WERI-Rb-1 (cell line): ENCODE measurements at regions not wholly inside any gene's neighbourhood (a gene's known extent, or its start where the extent isn't known, plus 50 kb on each side); places are given as distances from the start of the nearest gene placed in this dataset.

Experiments
- DNase-seq: peaks from one replicate; pipeline ENCODE4 v3.0.0-alpha.2; 2020
- H3K27ac ChIP-seq: fragments of 250-450 bp; sonication (Bioruptor Pico); 2 replicates; pipeline ENCODE4 v1.5.1; 2020; ENCODE audit warnings: mild to moderate bottlenecking, moderate library complexity
- H3K27me3 ChIP-seq: fragments of 250-450 bp; sonication (Bioruptor Pico); 2 replicates; pipeline ENCODE4 v1.5.1; 2021; ENCODE audit warnings: mild to moderate bottlenecking, low read depth, moderate library complexity; ENCODE audit not compliant: insufficient read depth, severe bottlenecking
- H3K36me3 ChIP-seq: fragments of 250-450 bp; sonication (Bioruptor Pico); 2 replicates; pipeline ENCODE4 v1.5.1; 2020; ENCODE audit warnings: mild to moderate bottlenecking, moderate library complexity
- H3K4me3 ChIP-seq: 2 replicates; pipeline ENCODE4 v1.5.1; 2011; ENCODE audit warnings: low read depth, mild to moderate bottlenecking, control low read depth, low read length
- H3K9me3 ChIP-seq: fragments of 250-450 bp; sonication (Bioruptor Pico); 2 replicates; pipeline ENCODE4 v1.5.1; 2021; ENCODE audit warnings: mild to moderate bottlenecking, moderate library complexity; ENCODE audit not compliant: severe bottlenecking
- TF ChIP-seq, protein P1 (sequence below): IDR thresholded peaks from 2 replicates; pipeline ENCODE4 v1.5.1; 2011; ENCODE audit warnings: low read depth, mild to moderate bottlenecking, control low read depth, inconsistent platforms, low read length

DNA sequence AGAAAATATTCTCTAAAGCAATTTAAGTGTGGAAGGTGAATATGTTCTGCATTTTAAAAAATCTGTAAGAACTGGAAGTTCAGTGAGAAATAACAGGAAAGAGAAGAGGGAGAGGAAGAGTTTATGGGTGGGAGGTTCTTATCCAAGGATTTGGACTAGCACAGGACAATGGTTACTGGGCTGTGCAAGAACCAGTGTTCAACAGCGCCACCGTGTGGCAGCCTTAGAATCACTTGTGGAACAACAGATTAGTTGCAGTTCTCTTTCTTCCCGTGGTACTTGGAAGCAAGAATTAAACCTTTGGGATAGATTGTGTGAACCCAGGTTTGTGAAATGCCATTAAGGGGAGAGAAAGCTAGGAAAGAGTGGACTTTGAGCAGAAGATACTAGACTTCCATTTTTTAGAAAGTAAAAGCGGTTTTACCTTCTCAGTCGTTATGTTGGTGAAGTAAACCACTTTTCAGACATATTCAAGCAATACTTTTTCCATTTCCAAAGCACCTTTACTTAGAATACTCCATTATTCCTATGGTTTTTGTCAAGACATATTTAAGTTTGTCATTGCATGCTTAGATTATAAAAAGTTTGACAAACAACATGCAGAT lies 436.7 kb downstream of the RNF144B start:
- no peak overlapping the region for H3K27ac ChIP-seq
- DNase-seq, result peak; percentile 89
- H3K4me3 ChIP-seq, result no peak overlapping the region
- peaks cover 14% of the 10 kb centered on the region for H3K9me3 ChIP-seq
- TF ChIP-seq, protein P1, sequence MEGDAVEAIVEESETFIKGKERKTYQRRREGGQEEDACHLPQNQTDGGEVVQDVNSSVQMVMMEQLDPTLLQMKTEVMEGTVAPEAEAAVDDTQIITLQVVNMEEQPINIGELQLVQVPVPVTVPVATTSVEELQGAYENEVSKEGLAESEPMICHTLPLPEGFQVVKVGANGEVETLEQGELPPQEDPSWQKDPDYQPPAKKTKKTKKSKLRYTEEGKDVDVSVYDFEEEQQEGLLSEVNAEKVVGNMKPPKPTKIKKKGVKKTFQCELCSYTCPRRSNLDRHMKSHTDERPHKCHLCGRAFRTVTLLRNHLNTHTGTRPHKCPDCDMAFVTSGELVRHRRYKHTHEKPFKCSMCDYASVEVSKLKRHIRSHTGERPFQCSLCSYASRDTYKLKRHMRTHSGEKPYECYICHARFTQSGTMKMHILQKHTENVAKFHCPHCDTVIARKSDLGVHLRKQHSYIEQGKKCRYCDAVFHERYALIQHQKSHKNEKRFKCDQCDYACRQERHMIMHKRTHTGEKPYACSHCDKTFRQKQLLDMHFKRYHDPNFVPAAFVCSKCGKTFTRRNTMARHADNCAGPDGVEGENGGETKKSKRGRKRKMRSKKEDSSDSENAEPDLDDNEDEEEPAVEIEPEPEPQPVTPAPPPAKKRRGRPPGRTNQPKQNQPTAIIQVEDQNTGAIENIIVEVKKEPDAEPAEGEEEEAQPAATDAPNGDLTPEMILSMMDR, result peak; percentile 92
- H3K27me3 ChIP-seq, result no peaks in the 10 kb centered on the region
- no peaks in the 10 kb centered on the region for H3K36me3 ChIP-seq

DNA sequence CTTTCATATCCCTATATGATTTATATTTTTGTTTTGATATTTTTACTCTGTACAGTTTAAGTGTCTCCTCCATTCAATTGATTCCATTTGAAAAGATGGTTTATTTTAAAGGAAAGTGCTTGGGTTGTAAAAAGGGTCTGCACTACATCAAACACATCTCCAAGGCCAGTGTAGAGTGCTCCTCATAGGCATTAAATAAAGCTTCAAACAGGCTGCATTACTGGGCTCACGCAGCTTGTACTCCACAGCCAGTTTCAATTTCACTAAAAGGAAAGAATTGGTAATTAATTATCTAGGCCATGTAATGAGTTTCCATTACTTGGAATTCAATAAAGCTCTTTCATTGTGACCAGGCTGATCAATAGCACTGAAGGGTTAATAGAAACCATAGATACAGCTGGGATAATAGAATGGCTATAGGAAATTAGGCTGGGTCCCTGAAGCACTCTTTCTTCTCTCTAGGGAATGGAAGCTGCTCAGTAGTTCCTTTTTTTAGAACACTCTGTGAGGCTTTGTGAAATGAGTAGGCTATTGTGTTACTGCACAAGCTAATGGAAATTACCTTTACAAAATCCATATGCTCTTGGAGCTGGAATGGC lies 442.2 kb downstream of the RNF144B start:
- Histone ChIP-seq H3K9me3 (no peaks in the 10 kb centered on the region), H3K36me3 (no peaks in the 10 kb centered on the region), H3K4me3 (no peak overlapping the region), H3K27ac (no peak overlapping the region), H3K27me3 (no peaks in the 10 kb centered on the region)
- TF ChIP-seq, protein P1, result no peak
- DNase-seq, result no peak

DNA sequence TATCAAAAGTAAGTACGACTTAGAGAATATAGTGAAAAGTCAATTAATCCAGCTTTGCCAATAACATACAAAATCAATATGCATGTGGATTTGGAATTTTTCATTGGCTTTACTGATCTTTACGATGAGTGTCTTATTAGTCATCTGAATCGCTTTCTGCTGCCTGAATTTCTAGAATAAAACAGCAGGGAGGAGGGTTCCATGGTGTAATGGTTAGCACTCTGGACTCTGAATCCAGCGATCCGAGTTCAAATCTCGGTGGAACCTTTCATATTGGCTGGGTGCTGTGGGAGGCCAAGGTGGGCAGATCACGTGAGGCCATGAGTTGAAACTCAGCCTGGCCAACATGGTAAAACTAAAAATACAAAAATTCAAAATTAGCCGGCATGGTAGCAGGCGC lies 448.8 kb downstream of the RNF144B start:
- DNase-seq, result no peak
- TF ChIP-seq, protein P1, result no peak
- Histone ChIP-seq H3K27ac (no peak overlapping the region), H3K27me3 (no peaks in the 10 kb centered on the region), H3K9me3 (no peaks in the 10 kb centered on the region), H3K36me3 (no peaks in the 10 kb centered on the region), H3K4me3 (no peak overlapping the region)

DNA sequence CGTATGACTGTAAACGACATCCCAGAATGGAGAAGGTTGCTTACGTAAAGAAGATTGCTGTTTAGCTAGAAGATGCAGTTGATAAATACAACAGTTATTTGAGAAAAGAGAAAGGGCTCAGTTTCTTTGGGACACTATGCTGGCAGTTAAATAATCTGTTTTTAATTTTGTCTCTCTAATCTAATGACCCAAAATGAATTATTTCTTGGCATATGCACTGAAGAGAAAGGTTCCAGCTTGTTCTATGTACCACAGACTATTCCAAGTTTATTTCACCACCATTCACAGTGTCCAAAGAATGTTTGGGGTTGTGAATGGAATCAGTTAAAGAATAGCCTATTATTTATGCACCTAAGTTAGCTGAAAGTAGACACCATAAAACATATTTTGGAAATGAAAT lies 449.9 kb downstream of the RNF144B start:
- TF ChIP-seq, protein P1, result no peak
- Histone ChIP-seq H3K4me3 (no peak overlapping the region), H3K36me3 (no peaks in the 10 kb centered on the region), H3K27me3 (no peaks in the 10 kb centered on the region), H3K9me3 (no peaks in the 10 kb centered on the region), H3K27ac (no peak overlapping the region)
- no peak for DNase-seq

DNA sequence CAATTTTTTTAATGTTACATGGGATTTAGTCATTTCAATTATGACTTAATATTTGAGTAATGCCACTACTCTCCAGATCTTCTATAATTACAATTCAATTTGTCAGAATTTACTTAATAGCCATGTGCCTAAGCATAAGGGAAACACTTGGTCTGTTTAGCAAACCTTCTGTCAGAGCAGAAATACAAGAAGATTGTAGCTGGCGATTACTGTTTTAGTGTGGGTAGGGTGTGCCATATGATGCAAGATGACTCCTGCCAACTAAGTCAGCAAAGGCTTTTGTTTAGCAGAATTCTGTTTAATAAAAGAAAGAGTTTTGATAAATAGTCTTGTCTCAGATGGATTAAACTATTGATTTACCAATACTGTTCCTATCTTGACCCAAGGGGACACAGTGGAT lies 455.4 kb downstream of the RNF144B start:
- Histone ChIP-seq H3K4me3 (no peak overlapping the region), H3K36me3 (no peaks in the 10 kb centered on the region), H3K27me3 (no peaks in the 10 kb centered on the region), H3K9me3 (no peaks in the 10 kb centered on the region), H3K27ac (peak overlapping the region; percentile 25; the same call in 1 of the 2 replicates)
- TF ChIP-seq, protein P1, result no peak
- no peak for DNase-seq

DNA sequence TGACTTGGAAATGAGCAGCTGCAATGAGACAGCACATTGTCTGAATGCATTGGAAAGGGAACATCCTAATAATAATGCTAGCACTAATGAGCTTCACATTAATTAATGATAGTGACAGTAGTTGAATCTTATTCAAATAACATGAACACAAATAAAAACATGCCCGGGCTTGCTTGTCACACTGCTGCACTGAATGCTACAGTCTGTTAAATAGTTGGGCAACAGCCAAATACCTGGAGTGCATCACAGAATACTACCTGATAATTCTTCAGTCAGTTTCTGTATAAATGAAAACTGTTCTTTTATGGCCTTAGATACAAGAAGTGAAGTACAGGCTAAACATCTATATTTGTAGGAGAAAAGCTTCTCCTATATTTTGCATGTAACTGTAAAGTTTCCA lies 458.7 kb downstream of the RNF144B start:
- Histone ChIP-seq H3K4me3 (no peak overlapping the region), H3K9me3 (no peaks in the 10 kb centered on the region), H3K27ac (no peak overlapping the region), H3K36me3 (no peaks in the 10 kb centered on the region), H3K27me3 (no peaks in the 10 kb centered on the region)
- no peak for DNase-seq
- TF ChIP-seq, protein P1, result no peak
